Right ventricle myocardium superior (tissue), 1 donor: ENCODE measurements at regions not wholly inside any gene's neighbourhood (a gene's known extent, or its start where the extent isn't known, plus 50 kb on each side); places are given as distances from the start of the nearest gene placed in this dataset.
"Not testable (repeated sequence)": the region's sequence is repeated elsewhere in the genome, so short reads cannot be mapped to it uniquely, and the experiment has no call there.

Source experiments
- ATAC-seq: fragments of 200-7000 bp; cut with Tn5 transposase; one replicate; pipeline ENCODE4 v1.9.1; 2020; ENCODE audit warnings: mild to moderate bottlenecking; ENCODE audit not compliant: poor library complexity
- DNase-seq: peaks from one replicate; pipeline ENCODE4 v3.0.0-alpha.2; 2020
- intact Hi-C: fragments of 100-400 bp; cut with DNase I; formaldehyde crosslinking; loops from one replicate; pipeline ENCODE4 v1.11.2; 2022
- donor health status: DM: no; HTN: yes; CAD: no; lungs with severe emphysema.

- intact Hi-C loops = no loop called here
- ATAC-seq (no peak), DNase-seq (no peak)
Observed at GRCh38 chr5:166086568-166086967, 2204.9 kb upstream of the WWC1 start.

DNA sequence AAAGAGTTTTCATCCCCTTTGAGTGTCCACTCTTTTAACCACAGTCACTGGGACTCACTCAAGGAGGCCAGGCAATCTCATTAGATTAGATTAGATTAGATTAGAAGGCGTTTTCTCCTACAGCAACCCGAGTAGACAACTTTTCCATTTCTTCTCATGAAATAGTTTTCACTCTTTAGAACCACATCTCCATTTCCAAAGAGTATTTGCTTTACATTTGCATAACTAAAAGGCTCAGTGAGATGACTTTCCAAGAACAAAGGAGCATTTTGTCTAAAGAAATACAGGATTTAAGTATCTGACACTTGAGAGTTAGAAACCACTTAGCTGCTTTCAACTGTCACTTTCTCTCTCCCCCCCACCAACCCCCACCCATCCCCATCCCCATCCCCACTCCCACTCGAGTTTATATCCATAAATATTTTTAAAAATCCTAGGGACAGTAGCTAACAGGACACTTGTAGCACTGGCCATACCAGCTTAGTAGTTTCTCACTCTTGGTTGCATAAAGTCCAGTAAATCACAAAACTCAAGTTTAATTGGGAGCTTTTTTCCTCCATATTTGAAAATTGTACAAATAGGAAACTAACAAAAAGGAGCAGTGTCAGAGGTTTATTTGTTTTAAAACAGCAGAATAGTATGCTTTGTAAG lies 2202.9 kb upstream of the WWC1 start:
- intact Hi-C loops = no loop called here
- no peak for ATAC-seq
- no peak for DNase-seq

- ATAC-seq (no peak), DNase-seq (no peak)
- intact Hi-C loops = no loop called here
Observed at GRCh38 chr5:166091931-166092330, 2199.5 kb upstream of the WWC1 start.

GRCh38 chr5:166093312-166093711 lies 2198.1 kb upstream of the WWC1 start:
- no peak for DNase-seq
- ATAC-seq = no peak
- intact Hi-C loops = no loop called here

- intact Hi-C loops = no loop called here
- ATAC-seq = no peak
- DNase-seq = no peak
Observed at GRCh38 chr5:166102947-166103346, 2188.5 kb upstream of the WWC1 start.

GRCh38 chr5:166111021-166111420 lies 2180.4 kb upstream of the WWC1 start:
- no peak for DNase-seq
- ATAC-seq = no peak
- intact Hi-C loops = no loop called here

GRCh38 chr5:166117072-166118066 lies 2174.1 kb upstream of the WWC1 start:
- ATAC-seq = no peak
- intact Hi-C loops = no loop called here
- no peak for DNase-seq

DNA sequence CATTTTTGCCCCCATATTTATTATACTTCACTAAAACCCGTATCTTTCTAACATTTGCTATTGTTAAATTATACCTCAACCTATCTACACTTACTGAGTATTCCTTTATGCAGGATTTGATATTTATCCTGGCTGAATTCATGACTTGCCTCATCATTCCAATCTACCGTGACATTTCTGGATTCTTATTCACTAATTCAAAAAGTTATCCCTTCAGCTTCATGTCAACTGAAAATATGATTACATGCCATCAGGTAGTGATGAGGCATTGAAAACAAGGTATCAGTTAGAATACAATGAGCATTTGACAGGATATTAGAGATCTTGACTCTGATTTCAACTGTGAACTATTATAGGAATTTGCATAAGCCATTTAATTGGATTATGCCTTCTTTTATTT lies 2171.9 kb upstream of the WWC1 start:
- DNase-seq (no peak), ATAC-seq (no peak)
- intact Hi-C loops = no loop called here

DNA sequence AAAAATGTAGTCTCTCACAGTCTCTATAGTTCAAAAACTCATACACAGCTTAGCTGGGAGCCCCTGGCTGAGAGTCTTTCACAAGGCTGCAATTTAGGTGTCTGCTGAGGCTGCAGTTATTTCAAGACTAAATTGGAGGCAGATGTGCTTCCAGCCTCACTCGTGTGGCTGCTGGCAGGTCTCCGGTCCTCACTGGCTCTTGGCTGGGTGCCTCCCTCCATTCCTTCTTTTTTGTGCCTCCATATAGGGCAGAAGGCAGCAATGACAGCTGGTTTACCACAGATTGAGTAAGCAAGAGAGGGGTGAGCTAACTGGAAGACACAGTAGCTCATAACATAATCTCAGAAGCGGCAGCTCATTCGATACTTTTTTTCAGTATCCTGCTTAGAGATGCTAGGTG lies 2167.7 kb upstream of the WWC1 start:
- intact Hi-C loops = no loop called here
- ATAC-seq (no peak), DNase-seq (no peak)

DNA sequence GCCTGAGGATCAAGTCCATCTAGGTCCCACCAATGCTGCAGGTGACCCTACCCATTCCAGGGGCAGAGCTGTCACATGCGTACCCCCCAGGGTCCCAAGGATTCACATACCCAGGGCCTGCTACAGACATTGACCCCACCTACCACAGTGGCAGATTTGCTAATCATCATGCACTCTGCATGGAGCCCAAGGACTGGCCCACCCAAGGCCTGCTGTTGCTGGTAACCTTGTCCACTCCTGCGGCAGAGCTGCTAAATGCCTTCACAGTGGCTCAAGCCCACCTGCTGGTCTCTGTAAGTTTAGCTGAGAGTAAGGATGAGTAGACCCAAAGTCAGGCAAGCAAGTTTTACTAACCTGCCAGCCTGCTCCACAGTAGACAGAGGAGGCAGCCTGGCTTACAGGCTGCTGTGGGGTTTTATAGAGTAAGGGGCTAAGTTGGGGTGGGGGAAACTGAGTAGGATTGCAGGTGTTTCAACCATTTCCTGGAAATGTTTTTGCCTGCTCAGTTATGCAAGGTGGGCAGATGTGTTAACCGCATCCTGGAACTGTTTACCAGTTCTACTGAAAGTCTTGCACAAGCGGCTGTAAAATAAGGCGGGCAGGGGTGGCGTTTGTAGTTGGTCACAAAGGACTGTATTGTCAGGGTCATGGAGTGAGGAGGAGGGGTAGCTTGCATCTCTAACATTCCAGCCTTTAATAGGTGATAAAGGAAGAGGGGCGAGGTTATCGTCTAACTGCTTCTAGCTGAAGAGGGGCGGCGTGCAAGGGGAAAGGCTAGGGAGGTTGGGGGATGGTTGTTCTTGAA lies 2163.5 kb upstream of the WWC1 start:
- DNase-seq = no peak
- ATAC-seq = no peak
- intact Hi-C loops = no loop called here

DNA sequence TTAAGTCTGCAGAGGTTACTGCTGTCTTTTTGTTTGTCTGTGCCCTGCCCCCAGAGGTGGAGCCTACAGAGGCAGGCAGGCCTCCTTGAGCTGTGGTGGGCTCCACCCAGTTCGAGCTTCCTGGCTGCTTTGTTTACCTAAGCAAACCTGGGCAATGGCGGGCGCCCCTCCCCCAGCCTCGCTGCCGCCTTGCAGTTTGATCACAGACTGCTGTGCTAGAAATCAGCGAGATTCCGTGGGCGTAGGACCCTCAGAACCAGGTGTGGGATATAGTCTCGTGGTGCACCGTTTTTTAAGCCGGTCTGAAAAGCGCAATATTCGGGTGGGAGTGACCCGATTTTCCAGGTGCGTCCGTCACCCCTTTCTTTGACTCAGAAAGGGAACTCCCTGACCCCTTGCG lies 2146.3 kb upstream of the WWC1 start:
- DNase-seq, intact Hi-C loops, ATAC-seq: not testable (repeated sequence)

GRCh38 chr5:166163996-166164610 lies 2127.3 kb upstream of the WWC1 start:
- ATAC-seq (no peak), DNase-seq (no peak)
- intact Hi-C loops = no loop called here

DNA sequence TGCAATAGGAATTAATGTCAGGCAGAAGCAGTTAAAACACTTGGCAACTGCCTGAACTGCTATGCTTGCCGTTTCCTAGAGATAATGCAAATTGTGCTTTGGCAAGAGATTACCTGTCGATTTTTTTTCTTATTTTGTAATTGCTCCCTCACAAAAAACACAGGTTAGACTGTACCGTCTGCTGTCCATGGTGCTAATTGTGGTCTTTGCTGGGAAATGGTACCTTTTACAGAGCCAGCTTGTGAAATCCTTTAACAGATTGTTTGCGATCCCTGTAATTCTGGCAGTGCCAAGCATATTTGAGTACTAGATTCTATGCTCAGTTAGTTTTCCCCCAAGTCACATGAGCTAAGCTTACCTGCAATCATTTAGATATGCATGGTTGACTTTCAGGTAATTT lies 2125.8 kb upstream of the WWC1 start:
- ATAC-seq (no peak), DNase-seq (no peak)
- intact Hi-C loops = no loop called here

GRCh38 chr5:166166071-166166470 lies 2125.4 kb upstream of the WWC1 start:
- DNase-seq = no peak
- ATAC-seq = no peak
- intact Hi-C loops = no loop called here

DNA sequence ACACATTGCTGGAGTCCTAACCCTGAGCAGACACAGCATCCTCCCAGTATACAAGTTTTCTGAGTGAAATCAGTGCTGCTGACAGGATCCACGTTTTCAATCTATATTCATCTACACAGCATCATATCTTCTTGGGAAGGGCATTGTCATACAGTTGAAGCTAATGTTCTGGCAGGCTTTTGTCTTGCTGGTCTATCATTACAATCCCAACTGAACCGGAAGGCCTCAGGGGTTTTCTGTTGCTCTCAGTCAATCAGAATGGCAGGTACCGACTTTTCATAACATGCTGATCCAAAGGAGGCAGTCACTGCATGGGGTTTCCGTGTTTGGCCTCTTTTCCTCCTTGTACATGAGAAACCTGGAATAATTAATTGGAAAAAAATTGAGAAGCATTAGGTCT lies 2118.8 kb upstream of the WWC1 start:
- DNase-seq (no peak), ATAC-seq (no peak)
- intact Hi-C loops = no loop called here

GRCh38 chr5:166178411-166179080 lies 2112.9 kb upstream of the WWC1 start:
- intact Hi-C loops = no loop called here
- ATAC-seq = no peak
- DNase-seq = no peak

- no peak for DNase-seq
- ATAC-seq = no peak
- intact Hi-C loops = no loop called here
Observed at GRCh38 chr5:166185185-166185584, 2106.3 kb upstream of the WWC1 start.

- DNase-seq (no peak), ATAC-seq (no peak)
- intact Hi-C loops = no loop called here
Observed at GRCh38 chr5:166188501-166189325, 2102.7 kb upstream of the WWC1 start.
